SK-N-SH treated with all-trans-retinoic acid at 6 μM for 48 hours (cell line): ENCODE measurements at regions not wholly inside any gene's neighbourhood (a gene's known extent, or its start where the extent isn't known, plus 50 kb on each side); places are given as distances from the start of the nearest gene placed in this dataset.

ENCODE experiments used
- ARNTL ChIP-seq: fragments of 450-650 bp; formaldehyde crosslinking; IDR thresholded peaks from 2 replicates; pipeline ENCODE4 v1.5.0; 2020; ENCODE audit warnings: low read depth, mild to moderate bottlenecking, moderate library complexity, borderline replicate concordance
- BACH2 ChIP-seq: fragments of 250-450 bp; sonication (Bioruptor Pico); IDR thresholded peaks from 2 replicates; pipeline ENCODE4 v1.9.0; 2021; ENCODE audit warnings: mild to moderate bottlenecking, borderline replicate concordance
- GLIS3 ChIP-seq: fragments of 250-450 bp; sonication (Bioruptor Pico); IDR thresholded peaks from 2 replicates; pipeline ENCODE4 v1.5.0; 2020; ENCODE audit warnings: mild to moderate bottlenecking, moderate library complexity
- RARB ChIP-seq: fragments of 250-450 bp; sonication (Bioruptor Pico); IDR thresholded peaks from 2 replicates; pipeline ENCODE4 v1.8.0; 2021; ENCODE audit warnings: mild to moderate bottlenecking, moderate library complexity
- ZFP3 ChIP-seq: fragments of 250-450 bp; sonication (Bioruptor Pico); IDR thresholded peaks from 2 replicates; pipeline ENCODE4 v1.5.0; 2020; ENCODE audit warnings: mild to moderate bottlenecking, moderate library complexity
- ZFP30 ChIP-seq: fragments of 450-650 bp; formaldehyde crosslinking; IDR thresholded peaks from 2 replicates; pipeline ENCODE4 v1.5.0; 2022; ENCODE audit warnings: mild to moderate bottlenecking, moderate library complexity
- ZNF565 ChIP-seq: fragments of 450-650 bp; formaldehyde crosslinking; conservative IDR thresholded peaks from 2 replicates; pipeline ENCODE4 v1.5.0; 2020; ENCODE audit warnings: low read depth, mild to moderate bottlenecking, moderate library complexity
- TF ChIP-seq, protein P1 (sequence below): fragments of 250-450 bp; sonication (Bioruptor Pico); IDR thresholded peaks from 2 replicates; pipeline ENCODE4 v1.8.0; 2020; ENCODE audit warnings: mild to moderate bottlenecking, moderate library complexity, borderline replicate concordance
- TF ChIP-seq, protein P2 (sequence below): fragments of 250-450 bp; sonication (Bioruptor Pico); IDR thresholded peaks from 2 replicates; pipeline ENCODE4 v1.8.0; 2021; ENCODE audit warnings: low read depth, mild to moderate bottlenecking, moderate library complexity, borderline replicate concordance
- TF ChIP-seq, protein P3 (sequence below): fragments of 250-450 bp; sonication (Bioruptor Pico); IDR thresholded peaks from 2 replicates; pipeline ENCODE4 v1.5.1; 2021; ENCODE audit warnings: mild to moderate bottlenecking, moderate library complexity

DNA sequence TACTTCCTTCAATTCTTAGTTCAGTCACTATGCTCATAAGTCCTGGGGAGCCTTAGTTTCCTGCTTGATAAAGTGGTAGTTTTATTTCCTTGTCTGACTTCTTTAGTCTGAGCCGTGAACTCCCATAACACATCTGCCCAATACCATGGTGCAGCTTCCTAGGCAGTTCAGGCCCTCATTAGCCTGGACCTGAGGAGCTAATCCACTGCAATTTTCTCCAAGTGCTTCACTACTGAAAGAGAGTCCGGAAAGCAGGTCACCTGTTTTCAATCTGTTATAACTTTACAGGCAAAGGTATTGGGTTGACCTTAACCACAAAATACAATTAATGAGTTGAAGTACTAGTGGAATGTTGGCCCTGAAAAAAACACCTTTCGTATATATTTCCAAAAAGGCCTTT, 245.4 kb upstream of the BOD1L1 start:
- TF ChIP-seq ZNF565 (CRISPR knock-in tag), result no peak
- no peak for TF ChIP-seq RARB
- TF ChIP-seq ZFP30 (CRISPR knock-in tag), result no peak
- TF ChIP-seq, protein P1, sequence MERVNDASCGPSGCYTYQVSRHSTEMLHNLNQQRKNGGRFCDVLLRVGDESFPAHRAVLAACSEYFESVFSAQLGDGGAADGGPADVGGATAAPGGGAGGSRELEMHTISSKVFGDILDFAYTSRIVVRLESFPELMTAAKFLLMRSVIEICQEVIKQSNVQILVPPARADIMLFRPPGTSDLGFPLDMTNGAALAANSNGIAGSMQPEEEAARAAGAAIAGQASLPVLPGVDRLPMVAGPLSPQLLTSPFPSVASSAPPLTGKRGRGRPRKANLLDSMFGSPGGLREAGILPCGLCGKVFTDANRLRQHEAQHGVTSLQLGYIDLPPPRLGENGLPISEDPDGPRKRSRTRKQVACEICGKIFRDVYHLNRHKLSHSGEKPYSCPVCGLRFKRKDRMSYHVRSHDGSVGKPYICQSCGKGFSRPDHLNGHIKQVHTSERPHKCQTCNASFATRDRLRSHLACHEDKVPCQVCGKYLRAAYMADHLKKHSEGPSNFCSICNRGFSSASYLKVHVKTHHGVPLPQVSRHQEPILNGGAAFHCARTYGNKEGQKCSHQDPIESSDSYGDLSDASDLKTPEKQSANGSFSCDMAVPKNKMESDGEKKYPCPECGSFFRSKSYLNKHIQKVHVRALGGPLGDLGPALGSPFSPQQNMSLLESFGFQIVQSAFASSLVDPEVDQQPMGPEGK (CRISPR knock-in tag), result no peak
- no peak for TF ChIP-seq BACH2
- TF ChIP-seq, protein P2, sequence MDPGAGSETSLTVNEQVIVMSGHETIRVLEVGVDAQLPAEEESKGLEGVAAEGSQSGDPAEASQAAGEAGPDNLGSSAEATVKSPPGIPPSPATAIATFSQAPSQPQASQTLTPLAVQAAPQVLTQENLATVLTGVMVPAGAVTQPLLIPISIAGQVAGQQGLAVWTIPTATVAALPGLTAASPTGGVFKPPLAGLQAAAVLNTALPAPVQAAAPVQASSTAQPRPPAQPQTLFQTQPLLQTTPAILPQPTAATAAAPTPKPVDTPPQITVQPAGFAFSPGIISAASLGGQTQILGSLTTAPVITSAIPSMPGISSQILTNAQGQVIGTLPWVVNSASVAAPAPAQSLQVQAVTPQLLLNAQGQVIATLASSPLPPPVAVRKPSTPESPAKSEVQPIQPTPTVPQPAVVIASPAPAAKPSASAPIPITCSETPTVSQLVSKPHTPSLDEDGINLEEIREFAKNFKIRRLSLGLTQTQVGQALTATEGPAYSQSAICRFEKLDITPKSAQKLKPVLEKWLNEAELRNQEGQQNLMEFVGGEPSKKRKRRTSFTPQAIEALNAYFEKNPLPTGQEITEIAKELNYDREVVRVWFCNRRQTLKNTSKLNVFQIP, result no peak
- TF ChIP-seq GLIS3 (CRISPR knock-in tag), result no peak
- TF ChIP-seq, protein P3, sequence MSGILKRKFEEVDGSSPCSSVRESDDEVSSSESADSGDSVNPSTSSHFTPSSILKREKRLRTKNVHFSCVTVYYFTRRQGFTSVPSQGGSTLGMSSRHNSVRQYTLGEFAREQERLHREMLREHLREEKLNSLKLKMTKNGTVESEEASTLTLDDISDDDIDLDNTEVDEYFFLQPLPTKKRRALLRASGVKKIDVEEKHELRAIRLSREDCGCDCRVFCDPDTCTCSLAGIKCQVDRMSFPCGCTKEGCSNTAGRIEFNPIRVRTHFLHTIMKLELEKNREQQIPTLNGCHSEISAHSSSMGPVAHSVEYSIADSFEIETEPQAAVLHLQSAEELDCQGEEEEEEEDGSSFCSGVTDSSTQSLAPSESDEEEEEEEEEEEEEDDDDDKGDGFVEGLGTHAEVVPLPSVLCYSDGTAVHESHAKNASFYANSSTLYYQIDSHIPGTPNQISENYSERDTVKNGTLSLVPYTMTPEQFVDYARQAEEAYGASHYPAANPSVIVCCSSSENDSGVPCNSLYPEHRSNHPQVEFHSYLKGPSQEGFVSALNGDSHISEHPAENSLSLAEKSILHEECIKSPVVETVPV, result no peak
- TF ChIP-seq ZFP3 (CRISPR knock-in tag), result no peak
- TF ChIP-seq ARNTL, result no peak
